PC-3 (cell line): ENCODE measurements at regions not wholly inside any gene's neighbourhood (a gene's known extent, or its start where the extent isn't known, plus 50 kb on each side); places are given as distances from the start of the nearest gene placed in this dataset.

Source experiments
- ATAC-seq: fragments of 200-7000 bp; cut with Tn5 transposase; 2 replicates; pipeline ENCODE4 v1.9.1; 2020; ENCODE audit warnings: mild to moderate bottlenecking, moderate library complexity
- BruUV-seq: library from RNA; stranded (reverse); fragments of 400-500 nt; replicated peaks from 2 replicates; lab custom pipeline; 2021; lab: Mats Ljungman, UMichigan
- CTCF ChIA-PET: fragments of 300-600 bp; sonication (Branson Sonifier 250); formaldehyde crosslinking; loops from one replicate; lab custom pipeline; 2022; ENCODE audit warnings: antibody characterized with exemption; lab: Charles Lee
- POLR2A ChIA-PET: fragments of 300-600 bp; sonication (Branson Sonifier 250); formaldehyde crosslinking; loops from one replicate; lab custom pipeline; 2022; ENCODE audit warnings: antibody characterized with exemption; ENCODE audit not compliant: unreplicated experiment; lab: Charles Lee
- DNase-seq: peaks from one replicate; pipeline ENCODE4 v3.0.0-alpha.2; 2015
- H2AFZ ChIP-seq: fragments of 300-600 bp; sonication (generic); 2 replicates; pipeline ENCODE4 v1.6.0; 2016; ENCODE audit warnings: antibody characterized with exemption, low read length
- H3F3A ChIP-seq: fragments of 300-600 bp; sonication (generic); one replicate; pipeline ENCODE4 v1.6.0; 2017; ENCODE audit warnings: antibody characterized with exemption, low read length, control low read depth, mild to moderate bottlenecking; ENCODE audit not compliant: unreplicated experiment
- H3K27ac ChIP-seq: fragments of 300-600 bp; sonication (generic); 2 replicates; pipeline ENCODE4 v1.5.1; 2016; ENCODE audit warnings: mild to moderate bottlenecking, low read length
- H3K27me3 ChIP-seq: fragments of 300-600 bp; sonication (generic); 2 replicates; pipeline ENCODE4 v1.6.1; 2016; ENCODE audit warnings: low read length, mixed read lengths
- H3K36me3 ChIP-seq: fragments of 300-600 bp; sonication (generic); 2 replicates; pipeline ENCODE4 v1.6.1; 2016; ENCODE audit warnings: low read depth, mixed run types, low read length, mixed read lengths
- H3K4me1 ChIP-seq: fragments of 300-600 bp; sonication (generic); 2 replicates; pipeline ENCODE4 v1.5.1; 2016; ENCODE audit warnings: low read length; ENCODE audit not compliant: insufficient read depth
- H3K4me2 ChIP-seq: fragments of 300-600 bp; sonication (generic); 2 replicates; pipeline ENCODE4 v1.6.0; 2016; ENCODE audit warnings: low read length
- H3K4me3 ChIP-seq: fragments of 300-600 bp; sonication (generic); 2 replicates; pipeline ENCODE4 v1.5.1; 2016; ENCODE audit warnings: mild to moderate bottlenecking, low read length, mixed read lengths
- H3K79me2 ChIP-seq: fragments of 300-600 bp; sonication (generic); 2 replicates; pipeline ENCODE4 v1.6.1; 2017; ENCODE audit warnings: low read length, mixed read lengths
- H3K9ac ChIP-seq: fragments of 300-600 bp; sonication (generic); 2 replicates; pipeline ENCODE4 v1.6.0; 2016; ENCODE audit warnings: mild to moderate bottlenecking, low read length
- H3K9me2 ChIP-seq: fragments of 300-600 bp; sonication (generic); replicated peaks from 2 replicates; pipeline ENCODE4 v1.6.1; 2016; ENCODE audit warnings: mixed run types, low read length, mixed read lengths
- H3K9me3 ChIP-seq: fragments of 300-600 bp; sonication (generic); 2 replicates; pipeline ENCODE4 v1.6.1; 2016; ENCODE audit warnings: low read length, mixed read lengths
- H4K20me1 ChIP-seq: fragments of 300-600 bp; sonication (generic); 2 replicates; pipeline ENCODE4 v1.6.1; 2016; ENCODE audit warnings: low read length, mixed read lengths
- CTCF ChIP-seq: fragments of 300-600 bp; sonication (generic); conservative IDR thresholded peaks from 2 replicates; pipeline ENCODE4 v1.5.1; 2017; ENCODE audit warnings: antibody characterized with exemption, low read depth, mild to moderate bottlenecking, low read length
- EZH2 ChIP-seq: fragments of 300-600 bp; sonication (generic); IDR thresholded peaks from one replicate; pipeline ENCODE4 v1.6.1; 2017; ENCODE audit warnings: antibody characterized with exemption, mild to moderate bottlenecking, low read length; ENCODE audit not compliant: unreplicated experiment
- EZH2phosphoT487 ChIP-seq: fragments of 300-600 bp; sonication (generic); IDR thresholded peaks from 2 replicates; pipeline ENCODE4 v1.6.1; 2018; ENCODE audit warnings: mild to moderate bottlenecking, antibody characterized with exemption, low read length, borderline replicate concordance
- intact Hi-C: fragments of 100-400 bp; cut with micrococcal nuclease; formaldehyde crosslinking; loops from 2 replicates; pipeline ENCODE4 v1.9.0; 2023

DNA sequence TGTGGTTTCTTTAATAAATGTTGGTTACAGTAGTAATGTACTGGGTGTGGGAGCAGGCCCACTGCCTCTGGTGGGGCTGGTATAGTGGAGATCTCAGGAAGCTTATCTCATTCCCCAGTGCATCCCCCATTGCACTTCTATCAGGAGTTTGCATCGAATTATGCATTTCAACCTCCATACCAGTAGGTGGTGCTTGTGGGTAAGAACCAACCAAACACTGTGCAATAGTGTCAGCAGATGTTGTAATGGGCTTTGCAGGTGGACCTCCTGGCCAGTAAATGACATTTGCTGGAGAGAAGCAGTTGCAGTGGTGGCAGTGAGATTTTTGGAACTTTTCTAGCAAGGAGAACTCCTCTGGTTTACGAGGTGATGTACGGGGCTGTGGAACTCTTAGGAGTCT is 150.6 kb downstream of the POU3F4 start:
- H3F3A ChIP-seq: no peaks in the 10 kb centered on the region
- CTCF ChIA-PET: no interaction called here
- POLR2A ChIA-PET: no interaction called here
- no peaks in the 10 kb centered on the region for H3K9me3 ChIP-seq
- H3K79me2 ChIP-seq: no peaks in the 10 kb centered on the region
- ATAC-seq (no peak), DNase-seq (no peak)
- H3K4me2 ChIP-seq: no peak overlapping the region
- H3K9ac ChIP-seq: no peak overlapping the region
- no peaks in the 10 kb centered on the region for H3K27me3 ChIP-seq
- no peak overlapping the region for H3K4me3 ChIP-seq
- H2AFZ ChIP-seq: no peak overlapping the region
- no TSS peak for BruUV-seq
- no peak for TF ChIP-seq EZH2
- TF ChIP-seq EZH2phosphoT487: no peak
- peak; percentile 35; the same call in 1 of the 2 replicates for TF ChIP-seq CTCF
- H3K4me1 ChIP-seq: no peaks in the 10 kb centered on the region
- H4K20me1 ChIP-seq: no peaks in the 10 kb centered on the region
- no peaks in the 10 kb centered on the region for H3K36me3 ChIP-seq
- H3K27ac ChIP-seq: no peak overlapping the region
- no peaks in the 10 kb centered on the region for H3K9me2 ChIP-seq
- intact Hi-C loops: no loop called here
